ENCODE measurements at regions not wholly inside any gene's neighbourhood (a gene's known extent, or its start where the extent isn't known, plus 50 kb on each side); places are given as distances from the start of the nearest gene placed in this dataset.

DNA sequence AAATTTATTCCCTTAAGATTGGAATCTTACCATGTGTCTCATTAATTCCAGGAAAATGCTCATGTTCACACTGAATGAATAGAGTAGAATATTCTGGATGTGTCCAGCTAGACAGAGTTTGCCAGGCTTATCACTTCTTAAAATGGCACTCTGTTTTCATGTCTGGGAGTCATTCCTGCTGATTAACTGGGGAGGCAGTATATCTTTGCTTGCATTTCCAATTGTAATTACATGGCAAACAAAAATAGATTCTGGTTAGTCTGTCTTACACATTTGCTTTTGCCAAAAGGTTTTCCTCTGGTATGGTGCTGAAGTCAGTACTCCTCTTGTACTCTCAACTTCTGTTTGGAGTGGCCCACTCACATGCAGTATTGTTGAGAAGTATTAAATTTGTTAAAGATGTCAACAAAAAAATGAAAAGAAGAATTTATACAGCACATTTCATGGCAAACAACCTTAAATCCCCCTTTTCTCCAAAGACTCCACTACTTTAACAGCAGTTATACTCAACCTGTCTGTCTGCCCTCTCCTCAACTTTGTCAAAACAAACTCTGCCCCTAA, 70.2 kb downstream of the TENT5A start:
- Histone ChIP-seq H3K36me3 (ENCODE audit: control insufficient read depth, low read length) (no peaks in the 10 kb centered on the region), H3K4me1 (ENCODE audit: control insufficient read depth, low read length) (no peaks in the 10 kb centered on the region), H3K4me2 (ENCODE audit: low read length) (no peak overlapping the region), H3K4me3 (ENCODE audit: low read length) (no peak overlapping the region), H3K79me2 (ENCODE audit: control insufficient read depth, low read length) (no peaks in the 10 kb centered on the region), H3K9me3 (ENCODE audit: control insufficient read depth, insufficient read depth, low read length) (no peaks in the 10 kb centered on the region), H3K27me3 (ENCODE audit: control insufficient read depth, low read length) (no peaks in the 10 kb centered on the region), H3K27ac (ENCODE audit: low read depth, low read length) (no peak overlapping the region), H3F3A (ENCODE audit: control insufficient read depth, insufficient read depth) (no peaks in the 10 kb centered on the region), H3K9me2 (replicated peaks; ENCODE audit: control insufficient read depth, low read length) (no peaks in the 10 kb centered on the region), H4K20me1 (ENCODE audit: control insufficient read depth, insufficient read depth, low read depth, low read length) (no peaks in the 10 kb centered on the region)
- TF ChIP-seq EZH2phosphoT487 (IDR thresholded peaks at IDR 0.05; ENCODE audit: borderline replicate concordance, low read length): no peak
- TF ChIP-seq, protein P1, sequence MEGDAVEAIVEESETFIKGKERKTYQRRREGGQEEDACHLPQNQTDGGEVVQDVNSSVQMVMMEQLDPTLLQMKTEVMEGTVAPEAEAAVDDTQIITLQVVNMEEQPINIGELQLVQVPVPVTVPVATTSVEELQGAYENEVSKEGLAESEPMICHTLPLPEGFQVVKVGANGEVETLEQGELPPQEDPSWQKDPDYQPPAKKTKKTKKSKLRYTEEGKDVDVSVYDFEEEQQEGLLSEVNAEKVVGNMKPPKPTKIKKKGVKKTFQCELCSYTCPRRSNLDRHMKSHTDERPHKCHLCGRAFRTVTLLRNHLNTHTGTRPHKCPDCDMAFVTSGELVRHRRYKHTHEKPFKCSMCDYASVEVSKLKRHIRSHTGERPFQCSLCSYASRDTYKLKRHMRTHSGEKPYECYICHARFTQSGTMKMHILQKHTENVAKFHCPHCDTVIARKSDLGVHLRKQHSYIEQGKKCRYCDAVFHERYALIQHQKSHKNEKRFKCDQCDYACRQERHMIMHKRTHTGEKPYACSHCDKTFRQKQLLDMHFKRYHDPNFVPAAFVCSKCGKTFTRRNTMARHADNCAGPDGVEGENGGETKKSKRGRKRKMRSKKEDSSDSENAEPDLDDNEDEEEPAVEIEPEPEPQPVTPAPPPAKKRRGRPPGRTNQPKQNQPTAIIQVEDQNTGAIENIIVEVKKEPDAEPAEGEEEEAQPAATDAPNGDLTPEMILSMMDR (IDR thresholded peaks at IDR 0.05; ENCODE audit: low read depth, low read length, poor library complexity, severe bottlenecking): no peak

DNA sequence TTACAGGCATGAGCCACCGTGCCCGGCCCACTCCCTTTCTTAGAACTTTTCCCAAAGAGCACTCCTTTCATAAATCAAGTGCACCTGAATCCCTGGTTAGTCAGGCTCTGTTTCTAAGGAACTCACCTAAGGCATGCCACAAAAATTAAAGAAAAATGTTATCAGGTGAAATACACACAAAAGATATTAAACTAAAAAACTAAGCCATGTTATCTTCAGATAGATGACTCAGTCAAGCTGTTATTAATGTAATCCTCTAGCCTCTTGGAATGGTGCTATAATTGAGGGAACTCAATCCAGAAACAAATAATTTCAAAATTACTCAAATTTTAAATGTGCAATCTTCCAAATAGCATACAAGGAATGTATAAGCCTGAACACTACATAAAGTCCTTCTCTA, 83.0 kb downstream of the TENT5A start:
- H3K36me3 ChIP-seq (ENCODE audit: control insufficient read depth, low read length): no peaks in the 10 kb centered on the region
- H3K27ac ChIP-seq (ENCODE audit: low read depth, low read length): no peak overlapping the region
- TF ChIP-seq, protein P1 (IDR thresholded peaks at IDR 0.05; ENCODE audit: low read depth, low read length, poor library complexity, severe bottlenecking): no peak
- TF ChIP-seq EZH2phosphoT487 (IDR thresholded peaks at IDR 0.05; ENCODE audit: borderline replicate concordance, low read length): no peak
- H4K20me1 ChIP-seq (ENCODE audit: control insufficient read depth, insufficient read depth, low read depth, low read length): no peaks in the 10 kb centered on the region
- no peak overlapping the region for H3K4me3 ChIP-seq (ENCODE audit: low read length)
- H3K79me2 ChIP-seq (ENCODE audit: control insufficient read depth, low read length): no peaks in the 10 kb centered on the region
- no peaks in the 10 kb centered on the region for H3F3A ChIP-seq (ENCODE audit: control insufficient read depth, insufficient read depth)
- no peaks in the 10 kb centered on the region for H3K9me2 ChIP-seq (replicated peaks; ENCODE audit: control insufficient read depth, low read length)
- H3K4me1 ChIP-seq (ENCODE audit: control insufficient read depth, low read length): no peaks in the 10 kb centered on the region
- no peaks in the 10 kb centered on the region for H3K9me3 ChIP-seq (ENCODE audit: control insufficient read depth, insufficient read depth, low read length)
- H3K4me2 ChIP-seq (ENCODE audit: low read length): no peak overlapping the region
- no peaks in the 10 kb centered on the region for H3K27me3 ChIP-seq (ENCODE audit: control insufficient read depth, low read length)

DNA sequence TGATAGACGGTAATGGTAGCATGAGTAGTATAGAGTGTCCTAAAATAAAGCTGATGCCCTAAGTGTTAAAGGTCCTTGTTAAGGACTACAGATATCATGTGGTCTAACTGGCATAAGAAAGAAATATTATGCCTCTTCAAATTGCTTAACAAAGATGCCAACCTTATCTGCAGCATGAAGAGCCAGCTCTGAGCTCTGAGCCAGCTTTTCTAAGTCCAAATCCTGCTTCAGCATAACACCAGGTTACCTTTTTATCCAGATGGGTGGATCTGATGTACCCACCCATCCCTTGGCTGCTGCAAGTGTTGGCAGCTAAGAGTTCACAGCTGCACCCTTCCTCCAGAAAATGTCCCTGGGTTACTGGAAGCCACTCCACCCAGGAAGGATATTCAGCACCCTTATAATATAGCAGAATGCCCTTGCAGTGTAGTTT, 83.8 kb downstream of the TENT5A start:
- no peaks in the 10 kb centered on the region for H3K27me3 ChIP-seq (ENCODE audit: control insufficient read depth, low read length)
- H3K36me3 ChIP-seq (ENCODE audit: control insufficient read depth, low read length): no peaks in the 10 kb centered on the region
- no peak overlapping the region for H3K4me3 ChIP-seq (ENCODE audit: low read length)
- no peaks in the 10 kb centered on the region for H3K9me2 ChIP-seq (replicated peaks; ENCODE audit: control insufficient read depth, low read length)
- no peak overlapping the region for H3K4me2 ChIP-seq (ENCODE audit: low read length)
- H3K27ac ChIP-seq (ENCODE audit: low read depth, low read length): no peak overlapping the region
- TF ChIP-seq, protein P1 (IDR thresholded peaks at IDR 0.05; ENCODE audit: low read depth, low read length, poor library complexity, severe bottlenecking): no peak
- TF ChIP-seq EZH2phosphoT487 (IDR thresholded peaks at IDR 0.05; ENCODE audit: borderline replicate concordance, low read length): no peak
- no peaks in the 10 kb centered on the region for H3K9me3 ChIP-seq (ENCODE audit: control insufficient read depth, insufficient read depth, low read length)
- no peaks in the 10 kb centered on the region for H3K79me2 ChIP-seq (ENCODE audit: control insufficient read depth, low read length)
- H4K20me1 ChIP-seq (ENCODE audit: control insufficient read depth, insufficient read depth, low read depth, low read length): no peaks in the 10 kb centered on the region
- H3F3A ChIP-seq (ENCODE audit: control insufficient read depth, insufficient read depth): no peaks in the 10 kb centered on the region
- H3K4me1 ChIP-seq (ENCODE audit: control insufficient read depth, low read length): no peaks in the 10 kb centered on the region

All from DOHH2 (cell line).